Keratinocyte (primary cell): ENCODE measurements at regions not wholly inside any gene's neighbourhood (a gene's known extent, or its start where the extent isn't known, plus 50 kb on each side); places are given as distances from the start of the nearest gene placed in this dataset.

Experiments
- EZH2 ChIP-seq: IDR thresholded peaks from one replicate; pipeline ENCODE4 v1.6.1; 2012; ENCODE audit warnings: inconsistent platforms, mild to moderate bottlenecking, low read length, moderate library complexity
- TF ChIP-seq, protein P1 (sequence below), 3 experiments: IDR thresholded peaks in 1 of 3; conservative IDR thresholded peaks in 1 of 3; optimal IDR thresholded peaks in 1 of 3; 2 replicates in 2 of 3; 3 replicates in 1 of 3; pipeline versions ENCODE3 to v1.5.1; 2011; ENCODE audit warnings: low read length in 3 of 3, mild to moderate bottlenecking in 3 of 3, moderate library complexity in 2 of 3, control low read depth in 1 of 3, inconsistent platforms in 1 of 3; ENCODE audit not compliant: insufficient read depth in 2 of 3; ENCODE audit errors: extremely low read depth in 1 of 3

DNA sequence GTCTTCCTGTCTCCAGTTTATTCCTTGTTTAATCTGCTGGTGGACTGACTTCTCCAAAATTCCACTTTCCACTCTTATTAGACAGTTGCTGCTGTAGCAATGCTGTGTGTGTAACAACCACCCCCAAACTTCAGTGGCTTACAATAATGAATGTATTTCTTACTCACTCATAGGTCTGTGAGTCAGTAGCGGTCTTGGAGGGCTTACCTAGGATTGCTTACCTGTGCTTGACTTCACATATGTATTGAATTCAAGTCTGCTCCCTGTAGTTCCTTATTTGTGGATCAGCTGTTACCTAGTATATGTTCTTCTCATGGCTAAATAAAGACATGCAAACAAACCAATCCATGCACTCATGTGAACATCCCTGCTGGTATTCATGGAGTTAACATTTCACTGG is 224.6 kb downstream of the MAP2K6 start:
- TF ChIP-seq, protein P1, sequence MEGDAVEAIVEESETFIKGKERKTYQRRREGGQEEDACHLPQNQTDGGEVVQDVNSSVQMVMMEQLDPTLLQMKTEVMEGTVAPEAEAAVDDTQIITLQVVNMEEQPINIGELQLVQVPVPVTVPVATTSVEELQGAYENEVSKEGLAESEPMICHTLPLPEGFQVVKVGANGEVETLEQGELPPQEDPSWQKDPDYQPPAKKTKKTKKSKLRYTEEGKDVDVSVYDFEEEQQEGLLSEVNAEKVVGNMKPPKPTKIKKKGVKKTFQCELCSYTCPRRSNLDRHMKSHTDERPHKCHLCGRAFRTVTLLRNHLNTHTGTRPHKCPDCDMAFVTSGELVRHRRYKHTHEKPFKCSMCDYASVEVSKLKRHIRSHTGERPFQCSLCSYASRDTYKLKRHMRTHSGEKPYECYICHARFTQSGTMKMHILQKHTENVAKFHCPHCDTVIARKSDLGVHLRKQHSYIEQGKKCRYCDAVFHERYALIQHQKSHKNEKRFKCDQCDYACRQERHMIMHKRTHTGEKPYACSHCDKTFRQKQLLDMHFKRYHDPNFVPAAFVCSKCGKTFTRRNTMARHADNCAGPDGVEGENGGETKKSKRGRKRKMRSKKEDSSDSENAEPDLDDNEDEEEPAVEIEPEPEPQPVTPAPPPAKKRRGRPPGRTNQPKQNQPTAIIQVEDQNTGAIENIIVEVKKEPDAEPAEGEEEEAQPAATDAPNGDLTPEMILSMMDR (optimal IDR thresholded peaks at IDR 0.05 in 1 of 3, IDR thresholded peaks at IDR 0.05 in 1 of 3, conservative IDR thresholded peaks at IDR 0.05 in 1 of 3; ENCODE audit: extremely low read depth in 1 of 3, insufficient read depth in 2 of 3, low read length in 3 of 3) = no peak
- TF ChIP-seq EZH2 = no peak
